ENCODE measurements at regions not wholly inside any gene's neighbourhood (a gene's known extent, or its start where the extent isn't known, plus 50 kb on each side); places are given as distances from the start of the nearest gene placed in this dataset.

GRCh38 chr12:19709889-19710288 lies 270.6 kb downstream of the AEBP2 start:
- peak overlapping the region; percentile 82 for H3K14ac ChIP-seq (replicated peaks; ENCODE audit: low read depth, low read length)
- no peaks in the 10 kb centered on the region for H4K20me1 ChIP-seq (ENCODE audit: insufficient read depth, low read length)
- CTCF ChIA-PET = no interaction called here
- DNase-seq (peak; percentile 73), ATAC-seq (ENCODE audit: low read depth) (peak; percentile 60)
- H4K8ac ChIP-seq (ENCODE audit: low read depth in 2 of 2, low read length in 2 of 2) = peak overlapping the region; percentile 72 to 86; a peak in 3 of 4 replicates
- peaks cover 13% of the 10 kb centered on the region for H3K4me1 ChIP-seq (ENCODE audit: control insufficient read depth, insufficient read depth, low read length)
- no peaks in the 10 kb centered on the region for H3K36me3 ChIP-seq (ENCODE audit: control insufficient read depth, insufficient read depth, low read length)
- no peak overlapping the region for H3K56ac ChIP-seq (ENCODE audit: extremely low read depth, insufficient read depth, low read length)
- POLR2A ChIA-PET (ENCODE audit: unreplicated experiment) = no interaction called here
- no peaks in the 10 kb centered on the region; a peak in 1 of 4 replicates for H3K79me1 ChIP-seq (ENCODE audit: low read depth in 1 of 2, low read length in 2 of 2)
- peak overlapping the region; percentile 81 for H4K91ac ChIP-seq (ENCODE audit: insufficient read depth, low read depth, low read length)
- H3K9ac ChIP-seq (ENCODE audit: low read depth, low read length) = no peak overlapping the region
- H3K27me3 ChIP-seq (ENCODE audit: control insufficient read depth, insufficient read depth, low read length) = no peaks in the 10 kb centered on the region
- no CpG with 5 or more reads among the region's 2 CpGs for WGBS, 2 experiments (ENCODE audit: extremely low coverage in 2 of 2, insufficient read length in 1 of 2)
- H2BK15ac ChIP-seq (ENCODE audit: low read depth, low read length) = peak overlapping the region; percentile 91; the same call in 2 of the 3 replicates
- in situ Hi-C loops (cut with MboI; ENCODE audit: low sequenced_read_pairs) = no loop called here
- BruUV-seq (replicated peaks) = no TSS peak
- peak overlapping the region; percentile 74; the same call in 1 of the 2 replicates for H2BK120ac ChIP-seq (ENCODE audit: low read depth, low read length)
- peak overlapping the region; percentile 88 for H2BK20ac ChIP-seq (ENCODE audit: low read depth, low read length)
- H3K23ac ChIP-seq (ENCODE audit: low read depth, low read length) = peak overlapping the region; percentile 43; the same call in 1 of the 2 replicates
- dilution Hi-C loops (cut with HindIII; ENCODE audit: low sequenced_read_pairs, unreplicated experiment) = no loop called here
- intact Hi-C loops (cut with micrococcal nuclease) = no loop called here
- H3K18ac ChIP-seq (ENCODE audit: low read depth, low read length) = peak overlapping the region; percentile 92; the same call in 1 of the 2 replicates
- TF ChIP-seq BHLHE40 (IDR thresholded peaks at IDR 0.05; ENCODE audit: low read depth, low read length) (no peak), MAZ (IDR thresholded peaks at IDR 0.05; ENCODE audit: borderline replicate concordance, low read depth, low read length) (no peak), ELK1 (IDR thresholded peaks at IDR 0.05; ENCODE audit: borderline replicate concordance, low read depth, low read length) (no peak), USF2 (IDR thresholded peaks at IDR 0.05; ENCODE audit: low read depth, low read length) (no peak), MAFK (IDR thresholded peaks at IDR 0.05; ENCODE audit: low read depth, low read length) (no peak), NFE2L2 (IDR thresholded peaks at IDR 0.05; ENCODE audit: low read depth, low read length) (no peak), FOS (IDR thresholded peaks at IDR 0.05; ENCODE audit: low read depth, low read length) (no peak), SMC3 (IDR thresholded peaks at IDR 0.05; ENCODE audit: low read depth, low read length) (no peak), MXI1 (IDR thresholded peaks at IDR 0.05; ENCODE audit: borderline replicate concordance, low read depth, low read length) (no peak)
- H2AFZ ChIP-seq (replicated peaks; ENCODE audit: low read length, poor library complexity) = no peak overlapping the region
- peaks cover 8% of the 10 kb centered on the region; the same call in 1 of the 2 replicates for H3K9me3 ChIP-seq (ENCODE audit: control insufficient read depth, insufficient read depth, low read length)
- H4K5ac ChIP-seq (ENCODE audit: low read depth, low read length) = peak overlapping the region; percentile 65; the same call in 1 of the 2 replicates
- peak overlapping the region; percentile 84 for H3K4ac ChIP-seq (ENCODE audit: low read depth, low read length)
- H2BK5ac ChIP-seq (ENCODE audit: low read depth, low read length, poor library complexity, severe bottlenecking) = peak overlapping the region; percentile 99
- H3K4me2 ChIP-seq (ENCODE audit: low read depth, low read length) = peak overlapping the region; percentile 23; the same call in 1 of the 2 replicates
- peak overlapping the region; percentile 35; the same call in 1 of the 2 replicates for H3K27ac ChIP-seq (ENCODE audit: insufficient read depth, low read length)
- H2AK5ac ChIP-seq (ENCODE audit: low read depth, low read length) = peak overlapping the region; percentile 57
- H3K9me1 ChIP-seq (ENCODE audit: insufficient read depth, low read length) = no peaks in the 10 kb centered on the region; the same call in 1 of the 2 replicates
- H3K4me3 ChIP-seq (ENCODE audit: insufficient read depth, low read depth, low read length) = no peak overlapping the region
- H2AK9ac ChIP-seq (replicated peaks; ENCODE audit: low read depth, low read length, poor library complexity) = peak overlapping the region; percentile 66
